Subcutaneous abdominal adipose tissue (tissue), 5 donors: ENCODE measurements at regions not wholly inside any gene's neighbourhood (a gene's known extent, or its start where the extent isn't known, plus 50 kb on each side); places are given as distances from the start of the nearest gene placed in this dataset.

Source experiments
- H3K27ac ChIP-seq: one replicate; pipeline ENCODE4 v1.7.0; 2013; ENCODE audit warnings: low read depth, mild to moderate bottlenecking, inconsistent platforms, low read length, moderate library complexity
- H3K27me3 ChIP-seq, 5 donors: one replicate each; pipeline ENCODE4 v1.7.0; 2013; ENCODE audit warnings: low read length in 5 of 5, inconsistent platforms in 1 of 5; ENCODE audit not compliant: control insufficient read depth in 5 of 5, insufficient read depth in 4 of 5
- H3K36me3 ChIP-seq, 5 donors: one replicate each; pipeline ENCODE4 v1.7.0; 2013; ENCODE audit warnings: low read length in 5 of 5; ENCODE audit not compliant: control insufficient read depth in 5 of 5, insufficient read depth in 5 of 5
- H3K4me1 ChIP-seq, 5 donors: one replicate each; pipeline ENCODE4 v1.7.0; 2013; ENCODE audit warnings: low read length in 5 of 5, mild to moderate bottlenecking in 3 of 5, moderate library complexity in 1 of 5; ENCODE audit not compliant: control insufficient read depth in 5 of 5, insufficient read depth in 5 of 5
- H3K4me3 ChIP-seq, 5 donors: one replicate each; pipeline ENCODE4 v1.7.0; 2013; ENCODE audit warnings: low read length in 5 of 5, low read depth in 1 of 5
- H3K9ac ChIP-seq, 5 donors: one replicate each; pipeline ENCODE4 v1.7.0; 2013; ENCODE audit warnings: low read length in 5 of 5, mild to moderate bottlenecking in 4 of 5, moderate library complexity in 3 of 5
- H3K9me3 ChIP-seq, 5 donors: one replicate each; pipeline ENCODE4 v1.7.0; 2013; ENCODE audit warnings: low read length in 5 of 5; ENCODE audit not compliant: control insufficient read depth in 5 of 5
- donor health status: healthy.
- donor health status: healthy.
- donor health status: healthy.
- donor health status: healthy.
- donor health status: healthy.

DNA sequence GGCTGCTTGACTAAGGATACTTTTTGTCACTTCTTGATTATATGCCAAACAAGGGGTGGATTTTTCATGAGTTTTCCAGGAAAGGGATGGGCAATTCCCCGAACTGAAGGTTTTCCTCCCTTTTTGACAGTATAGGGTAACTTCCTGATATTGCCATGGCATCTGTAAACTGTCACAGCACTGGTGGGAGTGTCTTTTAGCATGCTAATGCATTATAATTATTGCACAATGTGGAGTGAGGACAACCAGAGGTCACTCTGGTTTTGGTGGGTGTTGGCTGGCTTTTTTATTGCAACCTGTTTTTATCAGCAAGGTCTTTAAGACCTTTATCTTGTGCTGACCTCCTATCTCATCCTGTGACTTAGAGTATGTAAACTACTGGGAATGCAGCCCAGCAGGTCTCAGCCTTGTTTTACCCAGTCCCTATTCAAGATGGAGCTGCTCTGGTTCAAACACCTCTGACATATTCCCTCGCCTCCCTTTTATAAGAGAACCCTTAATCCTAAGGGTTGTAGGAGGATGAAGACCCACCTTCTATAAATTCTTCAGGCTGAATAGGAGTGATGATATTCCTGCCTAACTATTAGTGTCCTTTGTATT is 471.2 kb downstream of the ATP23 start:
- H3K9ac ChIP-seq: no peak overlapping the region
- no peaks in the 10 kb centered on the region for H3K9me3 ChIP-seq
- H3K4me1 ChIP-seq: peaks cover 4 to 32% (median 18%) of the 10 kb centered on the region in 5 donors
- no peak overlapping the region for H3K4me3 ChIP-seq
- H3K27me3 ChIP-seq: no peaks in the 10 kb centered on the region
- peak overlapping the region; percentile 43 for H3K27ac ChIP-seq
- H3K36me3 ChIP-seq: no peaks in the 10 kb centered on the region

DNA sequence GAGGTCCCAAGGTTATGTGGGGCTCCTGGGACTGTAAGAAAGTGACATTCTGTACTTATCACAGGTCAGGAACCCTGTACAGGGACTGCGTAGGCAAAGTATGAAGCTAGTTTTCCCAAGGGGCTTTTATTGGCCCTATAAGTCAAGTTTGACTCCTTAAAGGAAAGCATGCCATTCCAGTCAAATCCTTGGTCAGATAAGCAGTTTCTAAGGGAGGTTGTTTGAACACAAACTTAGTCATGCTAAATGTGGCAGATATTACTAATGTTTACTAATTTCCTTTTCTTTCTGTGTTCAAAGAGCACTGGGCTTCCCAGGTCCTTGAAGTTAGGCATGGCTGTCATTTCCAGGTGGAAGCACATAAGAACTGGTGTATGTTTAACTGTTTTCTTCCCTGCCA is 472.4 kb downstream of the ATP23 start:
- no peaks in the 10 kb centered on the region for H3K36me3 ChIP-seq
- no peak overlapping the region for H3K4me3 ChIP-seq
- H3K4me1 ChIP-seq: peaks cover 0 to 23% (median 9%) of the 10 kb centered on the region in 5 donors
- no peaks in the 10 kb centered on the region for H3K9me3 ChIP-seq
- H3K9ac ChIP-seq: no peak overlapping the region
- H3K27ac ChIP-seq: peak overlapping the region; percentile 43
- no peaks in the 10 kb centered on the region for H3K27me3 ChIP-seq

DNA sequence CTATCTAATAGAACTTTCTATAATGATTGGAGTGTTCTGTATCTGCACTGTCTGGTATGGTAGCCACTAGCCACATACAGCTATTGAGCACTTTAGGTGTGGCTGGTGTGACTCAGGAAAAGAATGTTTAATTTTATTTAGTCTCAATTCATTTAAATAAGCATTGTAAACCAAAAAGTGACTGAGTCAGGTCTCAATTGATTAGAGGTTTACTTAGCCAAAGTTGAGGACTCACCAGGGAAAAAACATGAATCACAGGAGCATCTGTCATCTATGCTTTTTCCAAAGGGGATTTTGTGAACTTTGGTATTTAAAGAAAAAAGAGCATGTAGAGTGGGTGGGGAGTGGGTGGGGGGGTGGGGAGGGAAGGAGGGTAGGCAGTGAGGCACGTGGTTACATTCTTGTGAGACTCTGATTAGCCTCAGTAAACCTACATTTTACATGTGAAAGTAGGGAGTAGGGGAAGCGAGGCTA is 473.1 kb downstream of the ATP23 start:
- Histone ChIP-seq H3K4me3 (no peak overlapping the region), H3K9me3 (no peaks in the 10 kb centered on the region), H3K27me3 (no peaks in the 10 kb centered on the region), H3K4me1 (peaks cover 0 to 21% (median 8%) of the 10 kb centered on the region in 5 donors), H3K27ac (peak overlapping the region; percentile 26), H3K9ac (no peak overlapping the region), H3K36me3 (no peaks in the 10 kb centered on the region)

DNA sequence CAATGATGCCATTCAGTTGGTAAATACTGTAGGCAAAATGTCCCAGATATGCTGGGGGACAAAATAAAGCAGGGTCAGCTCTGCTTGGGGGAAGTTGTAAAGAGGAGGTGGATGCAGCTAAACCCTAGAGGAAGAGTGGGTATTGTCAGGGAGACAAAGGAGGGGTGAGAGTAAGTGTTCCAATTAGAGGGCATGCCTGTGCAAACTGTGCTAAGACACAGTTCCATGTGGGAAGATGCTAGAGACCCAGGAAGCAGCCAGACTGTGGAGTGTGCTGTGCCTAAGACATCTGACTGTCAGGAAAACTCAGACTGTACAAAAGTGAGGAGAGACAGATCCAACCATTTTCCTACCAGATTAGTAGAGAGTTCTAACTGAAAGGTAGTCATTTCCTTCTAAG is 474.3 kb downstream of the ATP23 start:
- no peaks in the 10 kb centered on the region for H3K27me3 ChIP-seq
- no peak overlapping the region for H3K27ac ChIP-seq
- H3K4me3 ChIP-seq: no peak overlapping the region
- peaks cover 0 to 21% (median 8%) of the 10 kb centered on the region in 5 donors for H3K4me1 ChIP-seq
- H3K9ac ChIP-seq: no peak overlapping the region
- no peaks in the 10 kb centered on the region for H3K36me3 ChIP-seq
- no peaks in the 10 kb centered on the region for H3K9me3 ChIP-seq

DNA sequence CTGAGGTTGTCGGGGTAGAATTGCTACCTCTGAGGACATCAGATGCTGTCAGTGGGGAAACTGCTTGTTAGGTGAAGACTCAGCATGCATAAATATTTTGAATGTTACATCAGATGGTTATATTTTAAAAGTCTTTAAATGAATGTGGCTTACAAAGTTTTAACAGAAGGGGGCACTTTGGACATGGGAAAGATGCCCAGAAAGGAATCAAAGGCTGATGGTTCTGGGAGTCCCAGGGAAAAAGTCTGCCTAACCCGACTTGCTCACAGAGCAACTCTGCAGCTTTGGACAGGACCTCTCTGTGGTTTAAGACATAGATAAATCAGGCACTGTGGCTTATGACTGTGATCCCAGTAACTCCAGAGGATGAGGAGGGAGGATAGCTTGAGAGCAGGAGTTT is 474.9 kb downstream of the ATP23 start:
- Histone ChIP-seq H3K9me3 (no peaks in the 10 kb centered on the region), H3K27ac (no peak overlapping the region), H3K9ac (no peak overlapping the region)

DNA sequence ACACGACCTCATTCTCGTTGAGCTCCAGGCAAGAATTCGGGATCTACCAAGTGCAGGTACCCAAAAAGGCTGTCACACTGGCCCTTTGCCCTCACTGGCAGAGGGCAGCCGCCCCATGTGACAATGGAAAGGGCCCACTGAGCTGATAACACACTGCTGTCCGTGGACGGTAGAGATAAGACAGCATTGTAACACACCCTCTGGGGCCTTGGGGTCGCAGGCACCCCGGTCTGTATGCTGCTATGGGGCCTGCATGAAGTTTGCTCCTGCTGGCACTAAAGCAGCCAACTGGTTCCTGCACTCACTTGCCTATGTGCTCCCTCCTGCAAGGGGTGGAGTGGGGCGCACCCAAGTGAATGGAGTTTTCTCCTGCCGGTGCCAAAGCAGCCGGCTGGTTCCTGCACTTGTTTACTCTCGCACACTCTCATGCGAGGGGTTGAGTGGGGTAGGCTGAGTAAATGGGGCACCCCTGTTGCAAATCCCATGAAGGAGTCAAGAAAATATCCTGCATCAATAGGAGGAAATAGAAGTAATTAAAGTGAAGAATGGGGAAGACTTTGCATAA is 477.9 kb downstream of the ATP23 start:
- Histone ChIP-seq H3K9ac (no peak overlapping the region), H3K4me3 (no peak overlapping the region), H3K27me3 (no peaks in the 10 kb centered on the region), H3K36me3 (no peaks in the 10 kb centered on the region), H3K9me3 (peaks cover 0 to 2% (median 0%) of the 10 kb centered on the region in 5 donors), H3K4me1 (peaks cover 0 to 5% (median 1%) of the 10 kb centered on the region in 5 donors), H3K27ac (no peak overlapping the region)

More for the DNA sequence above, 474.9 kb downstream of the ATP23 start:
- Histone ChIP-seq H3K36me3 (no peaks in the 10 kb centered on the region), H3K4me1 (peaks cover 0 to 21% (median 8%) of the 10 kb centered on the region in 5 donors), H3K27me3 (no peaks in the 10 kb centered on the region), H3K4me3 (no peak overlapping the region)

DNA sequence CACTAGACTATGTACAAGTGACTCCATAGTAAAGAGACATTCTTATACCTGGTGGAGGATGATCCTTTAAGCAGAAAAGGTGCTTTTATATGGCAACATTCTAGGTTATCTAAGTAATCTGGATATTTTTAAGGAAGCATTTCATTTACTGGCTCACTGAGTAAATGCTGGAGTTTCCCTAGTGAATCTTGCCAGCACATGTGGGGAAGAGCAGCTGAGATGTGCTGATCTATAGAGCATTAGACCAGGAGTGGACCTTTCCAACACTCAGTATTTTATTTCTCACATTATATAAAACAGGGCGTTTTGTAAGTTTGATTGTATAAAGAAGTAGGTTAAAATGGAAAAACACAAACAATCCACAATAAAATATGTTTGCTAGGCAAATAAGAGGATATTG is 478.5 kb downstream of the ATP23 start:
- Histone ChIP-seq H3K4me1 (peaks cover 0 to 9% (median 4%) of the 10 kb centered on the region in 5 donors), H3K36me3 (no peaks in the 10 kb centered on the region)

DNA sequence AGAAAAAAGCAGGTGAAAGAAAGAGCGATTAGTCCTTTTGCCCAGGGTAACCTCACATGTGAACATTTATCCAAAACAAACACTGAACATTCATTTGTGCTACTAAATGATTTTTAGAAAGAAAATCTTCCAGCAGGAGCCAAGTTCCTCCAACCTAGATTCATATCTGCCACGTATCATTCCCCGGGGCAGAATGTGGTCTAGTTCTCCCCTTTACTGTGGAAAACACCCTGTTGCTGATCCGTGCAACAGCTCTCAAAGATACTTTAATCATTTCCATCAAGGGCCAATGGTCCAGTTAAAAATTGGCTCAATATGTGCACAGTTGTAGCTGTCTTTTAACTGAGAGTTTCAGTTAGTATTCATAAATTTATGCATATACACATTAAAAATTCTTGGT is 479.1 kb downstream of the ATP23 start:
- H3K36me3 ChIP-seq: no peaks in the 10 kb centered on the region
- H3K9ac ChIP-seq: no peak overlapping the region
- H3K27ac ChIP-seq: no peak overlapping the region
- no peak overlapping the region for H3K4me3 ChIP-seq
- peaks cover 0 to 2% (median 0%) of the 10 kb centered on the region in 5 donors for H3K9me3 ChIP-seq
- no peaks in the 10 kb centered on the region for H3K27me3 ChIP-seq
- H3K4me1 ChIP-seq: peaks cover 0 to 14% (median 10%) of the 10 kb centered on the region in 5 donors

More for the DNA sequence above, 478.5 kb downstream of the ATP23 start:
- Histone ChIP-seq H3K9me3 (peaks cover 0 to 2% (median 0%) of the 10 kb centered on the region in 5 donors), H3K9ac (no peak overlapping the region), H3K27ac (no peak overlapping the region), H3K4me3 (no peak overlapping the region), H3K27me3 (no peaks in the 10 kb centered on the region)

DNA sequence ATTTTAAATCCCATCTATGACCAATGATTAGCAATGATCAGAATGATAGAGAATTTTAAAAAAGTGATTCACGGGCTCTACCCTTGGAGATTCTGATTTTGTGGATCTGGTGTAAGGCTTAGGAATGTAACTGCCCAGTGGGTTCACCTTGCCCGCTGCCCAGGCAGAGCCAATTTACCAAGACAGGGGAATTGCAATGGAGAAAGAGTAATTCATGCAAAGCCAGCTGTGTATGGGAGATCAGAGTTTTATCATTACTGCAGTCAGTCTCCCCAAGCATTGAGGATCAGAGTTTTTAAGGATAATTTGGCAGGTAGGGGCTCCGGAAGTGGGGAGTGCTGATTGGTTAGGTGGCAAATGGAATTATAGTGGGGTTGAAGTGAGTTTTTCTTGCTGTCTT is 480.6 kb downstream of the ATP23 start:
- Histone ChIP-seq H3K36me3 (no peaks in the 10 kb centered on the region), H3K4me1 (peaks cover 0 to 17% (median 16%) of the 10 kb centered on the region in 5 donors), H3K9me3 (peaks cover 0 to 2% (median 0%) of the 10 kb centered on the region in 5 donors), H3K9ac (no peak overlapping the region), H3K27me3 (no peaks in the 10 kb centered on the region), H3K4me3 (no peak overlapping the region), H3K27ac (no peak overlapping the region)

DNA sequence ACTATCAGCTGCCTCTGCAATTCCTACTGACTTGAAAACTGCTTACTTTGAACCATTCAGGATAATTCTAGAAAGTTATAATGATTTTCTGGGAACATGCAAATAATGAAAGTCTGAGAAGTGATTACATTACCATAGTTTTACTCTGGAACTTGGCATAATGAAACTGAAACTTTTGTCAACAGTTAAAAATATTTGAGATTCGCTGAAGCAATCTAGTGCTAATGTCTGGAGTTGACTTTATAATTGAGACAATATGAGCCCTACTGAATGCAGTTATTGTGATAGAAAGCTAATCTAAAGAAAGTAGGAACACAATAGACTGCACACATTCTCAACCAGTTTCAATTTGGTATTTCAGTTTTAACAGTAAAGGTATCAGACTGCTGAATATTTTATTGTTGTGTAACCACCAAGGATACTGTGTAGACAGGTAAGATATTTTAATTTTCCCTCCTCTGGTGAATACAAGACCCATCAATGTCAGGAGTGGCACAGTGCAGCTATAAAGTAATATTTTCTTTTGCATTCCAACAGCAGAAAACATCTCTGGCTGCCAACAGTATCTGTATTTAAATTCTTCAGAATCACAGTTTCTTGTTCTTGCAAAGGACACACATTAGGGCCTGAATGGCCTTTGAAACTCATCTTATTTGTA is 483.5 kb downstream of the ATP23 start:
- H3K4me3 ChIP-seq: peak overlapping the region in 2 of 5 donors; percentile 1 to 5
- H3K4me1 ChIP-seq: peaks cover 0 to 16% (median 15%) of the 10 kb centered on the region in 5 donors
- no peak overlapping the region for H3K9ac ChIP-seq
- H3K36me3 ChIP-seq: no peaks in the 10 kb centered on the region
- H3K27me3 ChIP-seq: no peaks in the 10 kb centered on the region
- peak overlapping the region; percentile 5 for H3K27ac ChIP-seq
- peaks cover 0 to 2% (median 0%) of the 10 kb centered on the region in 5 donors for H3K9me3 ChIP-seq
